H1 (cell line): ENCODE measurements at regions not wholly inside any gene's neighbourhood (a gene's known extent, or its start where the extent isn't known, plus 50 kb on each side); places are given as distances from the start of the nearest gene placed in this dataset.

Experiments
- CTBP2 ChIP-seq: IDR thresholded peaks from 2 replicates; pipeline ENCODE4 v1.7.0; 2011; ENCODE audit warnings: borderline replicate concordance, mild to moderate bottlenecking, moderate library complexity, mixed read lengths, low read length; ENCODE audit not compliant: insufficient read depth, insufficient read length
- HDAC6 ChIP-seq: IDR thresholded peaks from one replicate; pipeline ENCODE4 v1.7.1; 2012; ENCODE audit warnings: low read depth, mild to moderate bottlenecking, inconsistent platforms, low read length, moderate library complexity
- POU5F1 ChIP-seq: IDR thresholded peaks from 2 replicates; pipeline ENCODE4 v1.6.1; 2011; ENCODE audit warnings: low read depth, mild to moderate bottlenecking, low read length, moderate library complexity

DNA sequence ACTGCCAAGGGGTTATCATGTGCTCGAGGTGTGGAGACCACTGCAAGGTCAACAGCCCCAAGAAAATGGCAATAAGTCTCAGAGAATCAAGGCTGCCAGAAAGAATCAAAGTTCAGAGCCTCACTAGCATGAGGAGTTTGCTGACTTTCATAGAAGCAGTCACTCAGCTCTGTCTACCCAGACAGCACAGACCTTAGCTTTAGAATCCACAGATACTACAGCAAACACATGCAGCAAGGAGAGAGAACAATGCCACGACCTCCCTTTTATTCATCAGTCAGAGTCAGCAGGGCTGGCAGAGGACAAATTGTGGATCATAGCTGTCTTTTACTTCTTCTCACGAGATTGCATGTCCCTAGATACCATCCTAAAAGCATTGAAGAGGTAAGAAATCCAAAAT lies 121.3 kb downstream of the MBL2 start (continued):
- TF ChIP-seq HDAC6 (no peak), POU5F1 (no peak), CTBP2 (no peak)
- TF ChIP-seq, all 59 proteins: peak for 0
